ENCODE measurements at regions not wholly inside any gene's neighbourhood (a gene's known extent, or its start where the extent isn't known, plus 50 kb on each side); places are given as distances from the start of the nearest gene placed in this dataset.

GRCh38 chr9:110069326-110070248 is 138.4 kb downstream of the C9orf152 start:
- TF ChIP-seq POLR2A (IDR thresholded peaks at IDR 0.05) (no peak), CTCF (IDR thresholded peaks at IDR 0.05) (no peak)
